ENCODE measurements at regions not wholly inside any gene's neighbourhood (a gene's known extent, or its start where the extent isn't known, plus 50 kb on each side); places are given as distances from the start of the nearest gene placed in this dataset.
A peak's percentile ranks its signal among the peaks of the same experiment; 100 is the strongest.
"Not testable (repeated sequence)": the region's sequence is repeated elsewhere in the genome, so short reads cannot be mapped to it uniquely, and the experiment has no call there.

DNA sequence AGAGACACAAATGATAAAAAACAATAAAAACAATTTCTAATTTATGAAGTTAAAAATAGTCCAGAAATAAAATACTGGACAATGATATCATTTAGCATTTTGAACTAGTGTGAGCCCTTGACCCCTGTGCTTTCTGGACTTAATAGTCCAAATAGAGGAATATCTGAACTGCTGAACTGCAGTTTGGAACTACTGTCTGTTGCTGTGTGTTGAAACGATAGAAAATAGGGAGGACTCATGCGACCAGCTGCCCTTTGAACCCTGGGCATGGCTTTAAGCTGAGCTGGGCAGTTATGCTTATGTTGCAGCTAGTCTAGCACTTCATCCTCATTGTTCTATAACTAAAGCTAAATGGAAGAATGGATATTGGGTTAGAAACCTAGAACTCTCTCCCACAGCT, 99.5 kb downstream of the FMR1NB start:
- Histone ChIP-seq H3K9me3 (replicated peaks) (no peaks in the 10 kb centered on the region), H3K4me3 (no peak overlapping the region), H3K27me3 (ENCODE audit: low read depth) (no peaks in the 10 kb centered on the region), H3K4me1 (no peaks in the 10 kb centered on the region), H3K36me3 (no peaks in the 10 kb centered on the region), H3K27ac (replicated peaks) (no peak overlapping the region)
- DNase-seq = no peak
- intact Hi-C loops (cut with micrococcal nuclease) = no loop called here
- TF ChIP-seq, protein P1, sequence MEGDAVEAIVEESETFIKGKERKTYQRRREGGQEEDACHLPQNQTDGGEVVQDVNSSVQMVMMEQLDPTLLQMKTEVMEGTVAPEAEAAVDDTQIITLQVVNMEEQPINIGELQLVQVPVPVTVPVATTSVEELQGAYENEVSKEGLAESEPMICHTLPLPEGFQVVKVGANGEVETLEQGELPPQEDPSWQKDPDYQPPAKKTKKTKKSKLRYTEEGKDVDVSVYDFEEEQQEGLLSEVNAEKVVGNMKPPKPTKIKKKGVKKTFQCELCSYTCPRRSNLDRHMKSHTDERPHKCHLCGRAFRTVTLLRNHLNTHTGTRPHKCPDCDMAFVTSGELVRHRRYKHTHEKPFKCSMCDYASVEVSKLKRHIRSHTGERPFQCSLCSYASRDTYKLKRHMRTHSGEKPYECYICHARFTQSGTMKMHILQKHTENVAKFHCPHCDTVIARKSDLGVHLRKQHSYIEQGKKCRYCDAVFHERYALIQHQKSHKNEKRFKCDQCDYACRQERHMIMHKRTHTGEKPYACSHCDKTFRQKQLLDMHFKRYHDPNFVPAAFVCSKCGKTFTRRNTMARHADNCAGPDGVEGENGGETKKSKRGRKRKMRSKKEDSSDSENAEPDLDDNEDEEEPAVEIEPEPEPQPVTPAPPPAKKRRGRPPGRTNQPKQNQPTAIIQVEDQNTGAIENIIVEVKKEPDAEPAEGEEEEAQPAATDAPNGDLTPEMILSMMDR (IDR thresholded peaks at IDR 0.05; ENCODE audit: borderline replicate concordance) = no peak

DNA sequence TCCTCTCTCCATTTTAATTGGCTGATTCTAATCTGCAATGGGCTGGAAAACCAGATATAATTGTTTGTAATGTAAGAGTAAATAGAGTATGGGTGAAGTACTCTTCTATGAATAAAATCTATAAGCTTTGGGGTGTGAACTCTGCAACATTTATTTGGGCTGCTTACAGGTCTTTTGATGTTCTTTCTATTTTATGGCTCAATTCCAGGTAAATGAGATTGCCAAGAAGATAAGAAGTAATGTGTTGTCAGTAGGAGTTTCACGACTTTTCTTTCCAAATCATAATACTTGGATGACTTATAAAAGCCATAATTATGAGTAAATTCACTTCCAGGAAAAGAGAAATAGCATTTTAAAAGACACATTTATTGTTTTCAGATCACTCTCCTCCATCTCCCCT, 103.5 kb downstream of the FMR1NB start:
- Histone ChIP-seq H3K4me1 (no peaks in the 10 kb centered on the region), H3K4me3 (no peak overlapping the region), H3K9me3 (replicated peaks) (no peaks in the 10 kb centered on the region), H3K27ac (replicated peaks) (no peak overlapping the region), H3K36me3 (no peaks in the 10 kb centered on the region), H3K27me3 (ENCODE audit: low read depth) (no peaks in the 10 kb centered on the region)
- DNase-seq = no peak
- TF ChIP-seq, protein P1 (IDR thresholded peaks at IDR 0.05; ENCODE audit: borderline replicate concordance) = no peak
- intact Hi-C loops (cut with micrococcal nuclease) = no loop called here

DNA sequence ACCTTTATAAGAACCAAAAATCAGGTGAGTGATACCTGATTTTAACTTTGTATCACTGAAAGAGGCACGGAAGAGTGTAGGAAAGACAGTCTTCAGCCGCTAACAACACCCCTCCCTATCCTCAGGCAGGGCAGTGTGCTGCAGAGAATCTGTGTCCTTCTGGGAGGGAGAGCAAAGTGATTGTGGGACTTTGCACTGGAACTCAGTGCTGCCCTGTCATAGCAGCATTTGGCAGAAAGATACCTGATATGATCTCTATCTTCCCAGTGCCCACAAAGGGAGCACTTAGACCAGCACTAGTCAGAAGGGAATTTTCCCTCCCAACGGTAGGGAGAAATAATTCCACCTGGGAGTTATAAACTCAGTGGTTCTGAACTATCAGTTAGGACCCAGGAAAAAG, 139.0 kb downstream of the FMR1NB start:
- Histone ChIP-seq H3K27me3 (ENCODE audit: low read depth) (no peaks in the 10 kb centered on the region), H3K27ac (replicated peaks) (no peak overlapping the region), H3K36me3 (no peaks in the 10 kb centered on the region), H3K4me3 (no peak overlapping the region), H3K9me3 (replicated peaks) (peaks cover 3% of the 10 kb centered on the region), H3K4me1 (no peaks in the 10 kb centered on the region)
- no peak for DNase-seq
- intact Hi-C loops (cut with micrococcal nuclease) = no loop called here
- TF ChIP-seq, protein P1 (IDR thresholded peaks at IDR 0.05; ENCODE audit: borderline replicate concordance) = no peak

DNA sequence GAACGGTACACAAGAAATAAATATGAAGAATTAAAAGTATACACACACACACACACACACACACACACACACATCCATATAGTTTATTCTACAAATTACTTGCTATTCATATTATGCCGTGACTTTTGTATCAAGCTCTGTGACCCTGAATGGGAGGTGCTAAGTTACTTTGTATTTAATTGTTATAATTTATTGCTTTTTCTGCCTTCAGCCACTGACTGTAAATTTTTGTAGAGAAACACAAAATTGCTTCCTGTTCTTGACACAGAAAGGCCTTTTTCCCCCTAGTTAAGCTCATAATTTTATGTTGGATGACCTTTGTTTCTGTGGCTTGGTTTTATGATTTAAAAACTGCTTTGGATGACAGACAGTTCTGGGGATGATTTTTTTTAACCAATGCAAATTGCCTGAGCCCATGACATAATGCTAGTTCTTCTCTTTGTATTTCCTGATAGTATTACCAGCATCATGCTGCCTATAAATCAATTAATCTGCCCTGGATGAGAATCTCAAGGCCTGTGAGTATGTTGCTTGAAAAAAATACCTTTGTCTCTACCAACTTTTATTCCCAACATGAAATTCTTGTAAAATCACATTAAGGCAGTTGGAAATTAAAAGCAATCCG, 140.0 kb downstream of the FMR1NB start:
- no peaks in the 10 kb centered on the region for H3K4me1 ChIP-seq
- DNase-seq = no peak
- H3K27ac ChIP-seq (replicated peaks) = no peak overlapping the region
- H3K4me3 ChIP-seq = no peak overlapping the region
- H3K9me3 ChIP-seq (replicated peaks) = peaks cover 3% of the 10 kb centered on the region
- H3K27me3 ChIP-seq (ENCODE audit: low read depth) = no peaks in the 10 kb centered on the region
- intact Hi-C loops (cut with micrococcal nuclease) = no loop called here
- no peaks in the 10 kb centered on the region for H3K36me3 ChIP-seq
- TF ChIP-seq, protein P1 (IDR thresholded peaks at IDR 0.05; ENCODE audit: borderline replicate concordance) = no peak

DNA sequence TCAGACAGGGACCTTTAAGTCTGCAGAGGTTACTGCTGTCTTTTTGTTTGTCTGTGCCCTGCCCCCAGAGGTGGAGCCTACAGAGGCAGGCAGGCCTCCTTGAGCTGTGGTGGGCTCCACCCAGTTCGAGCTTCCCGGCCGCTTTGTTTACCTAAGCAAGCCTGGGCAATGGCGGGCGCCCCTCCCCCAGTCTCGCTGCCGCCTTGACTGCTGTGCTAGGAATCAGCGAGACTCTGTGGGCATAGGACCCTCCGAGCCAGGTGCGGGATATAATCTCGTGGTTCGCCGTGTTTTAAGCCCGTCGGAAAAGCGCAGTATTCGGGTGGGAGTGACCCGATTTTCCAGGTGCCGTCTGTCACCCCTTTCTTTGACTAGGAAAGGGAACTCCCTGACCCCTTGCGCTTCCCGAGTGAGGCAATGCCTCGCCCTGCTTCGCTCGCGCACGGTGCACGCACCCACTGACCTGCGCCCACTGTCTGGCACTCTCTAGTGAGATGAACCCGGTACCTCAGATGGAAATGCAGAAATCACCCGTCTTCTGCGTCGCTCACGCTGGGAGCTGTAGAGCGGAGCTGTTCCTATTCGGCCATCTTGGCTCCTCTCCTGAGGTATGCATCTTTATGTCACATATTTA, 147.9 kb downstream of the FMR1NB start:
- H3K27ac ChIP-seq (replicated peaks); H3K9me3 ChIP-seq (replicated peaks); H3K4me1 ChIP-seq; DNase-seq; intact Hi-C loops (cut with micrococcal nuclease); H3K27me3 ChIP-seq (ENCODE audit: low read depth); H3K4me3 ChIP-seq; H3K36me3 ChIP-seq: not testable (repeated sequence)

DNA sequence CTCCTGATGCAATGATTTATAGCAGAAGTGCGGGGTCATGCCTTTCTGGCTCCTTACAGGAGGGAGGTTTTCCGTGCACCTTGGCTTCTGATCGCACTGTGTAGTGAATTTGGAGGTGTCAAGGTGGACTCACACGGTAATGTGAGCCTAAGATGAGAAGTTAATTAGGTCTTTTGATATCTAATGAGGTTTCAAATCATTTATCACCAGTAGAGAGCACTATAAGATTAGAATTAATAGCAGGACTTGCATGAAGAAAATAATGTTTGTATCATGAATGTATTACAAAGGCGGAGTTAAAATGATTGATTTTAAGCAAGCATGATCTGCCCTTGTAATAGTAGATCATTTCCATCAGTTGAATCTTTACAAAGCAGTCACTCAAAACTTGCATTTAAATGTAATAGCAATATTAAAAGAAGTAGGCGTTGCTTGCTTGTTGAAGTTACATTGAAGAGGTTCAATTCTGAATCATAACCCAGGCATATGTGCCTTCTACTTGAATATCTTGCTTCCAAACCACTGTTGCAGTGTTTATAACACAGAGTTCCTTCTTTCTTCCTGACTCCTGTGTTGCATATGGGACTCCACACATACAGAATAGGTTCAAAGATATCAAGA, 152.1 kb downstream of the FMR1NB start:
- TF ChIP-seq, protein P1 (IDR thresholded peaks at IDR 0.05; ENCODE audit: borderline replicate concordance) = peak; percentile 31
- no peak for DNase-seq
- Histone ChIP-seq H3K27ac (replicated peaks) (no peak overlapping the region), H3K4me1 (no peaks in the 10 kb centered on the region), H3K36me3 (no peaks in the 10 kb centered on the region), H3K9me3 (replicated peaks) (no peaks in the 10 kb centered on the region), H3K4me3 (no peak overlapping the region), H3K27me3 (ENCODE audit: low read depth) (no peaks in the 10 kb centered on the region)
- intact Hi-C loops (cut with micrococcal nuclease) = no loop called here

Data from left ventricle myocardium inferior (tissue), 1 donor.